Mammary epithelial cell (primary cell): ENCODE measurements at regions not wholly inside any gene's neighbourhood (a gene's known extent, or its start where the extent isn't known, plus 50 kb on each side); places are given as distances from the start of the nearest gene placed in this dataset.

ENCODE experiments used
- EZH2 ChIP-seq: IDR thresholded peaks from 2 replicates; pipeline ENCODE4 v1.6.1; 2012; ENCODE audit warnings: low read length, inconsistent platforms, borderline replicate concordance
- TF ChIP-seq, protein P1 (sequence below), 2 donors: IDR thresholded peaks in 1 of 2; conservative IDR thresholded peaks in 1 of 2; 2 replicates each; pipeline ENCODE4 v1.5.1; 2011 to 2012; ENCODE audit warnings: inconsistent platforms in 2 of 2, low read length in 2 of 2, mild to moderate bottlenecking in 2 of 2, control low read depth in 1 of 2, low read depth in 1 of 2; ENCODE audit not compliant: insufficient read depth in 1 of 2; ENCODE audit errors: extremely low read depth in 1 of 2

DNA sequence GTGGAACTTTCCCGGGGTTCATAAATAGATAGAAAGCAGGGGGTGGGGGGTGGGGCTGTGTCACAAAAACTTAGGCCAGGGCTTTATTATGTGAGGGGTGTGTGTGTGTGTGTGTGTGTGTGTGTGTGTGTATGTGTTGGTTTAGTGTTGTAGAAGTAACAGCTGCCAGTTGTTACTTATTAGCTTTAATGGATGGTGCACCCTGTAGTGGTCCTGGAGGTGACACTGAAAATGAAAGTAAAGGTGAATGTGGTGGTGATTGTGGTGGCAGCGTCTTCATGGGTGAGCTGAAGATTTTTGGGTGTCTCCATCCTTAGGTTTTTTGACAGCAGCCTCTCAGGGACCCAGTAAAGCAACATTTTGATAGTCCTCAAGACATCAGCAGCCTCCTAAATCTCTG lies 449.9 kb downstream of the PDCD6IP start:
- no peak for TF ChIP-seq EZH2
- TF ChIP-seq, protein P1, sequence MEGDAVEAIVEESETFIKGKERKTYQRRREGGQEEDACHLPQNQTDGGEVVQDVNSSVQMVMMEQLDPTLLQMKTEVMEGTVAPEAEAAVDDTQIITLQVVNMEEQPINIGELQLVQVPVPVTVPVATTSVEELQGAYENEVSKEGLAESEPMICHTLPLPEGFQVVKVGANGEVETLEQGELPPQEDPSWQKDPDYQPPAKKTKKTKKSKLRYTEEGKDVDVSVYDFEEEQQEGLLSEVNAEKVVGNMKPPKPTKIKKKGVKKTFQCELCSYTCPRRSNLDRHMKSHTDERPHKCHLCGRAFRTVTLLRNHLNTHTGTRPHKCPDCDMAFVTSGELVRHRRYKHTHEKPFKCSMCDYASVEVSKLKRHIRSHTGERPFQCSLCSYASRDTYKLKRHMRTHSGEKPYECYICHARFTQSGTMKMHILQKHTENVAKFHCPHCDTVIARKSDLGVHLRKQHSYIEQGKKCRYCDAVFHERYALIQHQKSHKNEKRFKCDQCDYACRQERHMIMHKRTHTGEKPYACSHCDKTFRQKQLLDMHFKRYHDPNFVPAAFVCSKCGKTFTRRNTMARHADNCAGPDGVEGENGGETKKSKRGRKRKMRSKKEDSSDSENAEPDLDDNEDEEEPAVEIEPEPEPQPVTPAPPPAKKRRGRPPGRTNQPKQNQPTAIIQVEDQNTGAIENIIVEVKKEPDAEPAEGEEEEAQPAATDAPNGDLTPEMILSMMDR (conservative IDR thresholded peaks at IDR 0.05 in 1 of 2, IDR thresholded peaks at IDR 0.05 in 1 of 2; ENCODE audit: extremely low read depth in 1 of 2, insufficient read depth in 1 of 2, low read depth in 1 of 2, low read length in 2 of 2) = no peak
